Heart left ventricle (tissue), 16 donors: ENCODE measurements at regions not wholly inside any gene's neighbourhood (a gene's known extent, or its start where the extent isn't known, plus 50 kb on each side); places are given as distances from the start of the nearest gene placed in this dataset.

Source experiments
- ATAC-seq, 4 donors: fragments of 200-7000 bp; cut with Tn5 transposase; one replicate each; pipeline ENCODE4 v1.9.1; 2020 to 2022; ENCODE audit warnings: moderate library complexity in 4 of 4, mild to moderate bottlenecking in 3 of 4, moderate number of reproducible peaks in 1 of 4
- DNase-seq, 5 donors: peaks; one replicate each; pipeline ENCODE4 v3.0.0-alpha.2; 2020
- H3K27ac ChIP-seq, 12 donors: fragments of 200-600 bp; sonication (generic) in 4 of 12; one replicate each; pipeline versions ENCODE4 v1.5.0 to v1.8.0; 2016 to 2022; ENCODE audit warnings: mild to moderate bottlenecking in 2 of 12
- H3K27me3 ChIP-seq, 9 donors: fragments of 200-600 bp; sonication (generic) in 2 of 9; one replicate each; pipeline versions ENCODE4 v1.5.1 to v1.8.0; 2016 to 2022; ENCODE audit warnings: mild to moderate bottlenecking in 3 of 9
- H3K36me3 ChIP-seq, 9 donors: fragments of 200-600 bp; sonication (generic) in 2 of 9; one replicate each; pipeline versions ENCODE4 v1.5.0 to v1.8.0; 2018 to 2022; ENCODE audit warnings: mild to moderate bottlenecking in 2 of 9
- H3K4me1 ChIP-seq, 12 donors: fragments of 200-600 bp; sonication (generic) in 4 of 12; one replicate each; pipeline versions ENCODE4 v1.5.0 to v1.8.0; 2016 to 2022; ENCODE audit warnings: mild to moderate bottlenecking in 3 of 12
- H3K4me3 ChIP-seq, 12 donors: fragments of 200-600 bp; sonication (generic) in 4 of 12; one replicate each; pipeline versions ENCODE4 v1.5.0 to v1.8.0; 2017 to 2022; ENCODE audit warnings: mild to moderate bottlenecking in 9 of 12, moderate library complexity in 4 of 12
- H3K9me3 ChIP-seq, 12 donors: fragments of 200-600 bp; sonication (generic) in 4 of 12; one replicate each; pipeline versions ENCODE4 v1.5.0 to v1.8.0; 2016 to 2022; ENCODE audit warnings: mild to moderate bottlenecking in 1 of 12
- POLR2A ChIP-seq, 2 donors: fragments of 450-650 bp; IDR thresholded peaks; one replicate each; pipeline ENCODE4 v1.6.1; 2017; ENCODE audit warnings: antibody characterized with exemption in 2 of 2, mild to moderate bottlenecking in 2 of 2, moderate library complexity in 2 of 2
- WGBS, 4 donors: extraction: QIAGEN DNeasy Blood & Tissue Kit in 2 of 4; methylation state at CpG; one replicate each; pipeline versions ENCODE4 v1.1.5 to v1.1.7; 2013 to 2018; 5-methylcytosine and 5-hydroxymethylcytosine counted together
- intact Hi-C, 10 donors: fragments of 100-400 bp; cut with DNase I; formaldehyde crosslinking; loops; one replicate each; pipeline versions ENCODE4 v1.11.1 to v1.14.2; 2022
- TF ChIP-seq, protein P1 (sequence below), 12 donors: fragments of 200-600 bp; sonication (generic) in 4 of 12; IDR thresholded peaks; one replicate each; pipeline versions ENCODE4 v1.5.0 to v1.8.0; 2018 to 2022; ENCODE audit warnings: antibody characterized with exemption in 12 of 12, mild to moderate bottlenecking in 5 of 12
- donor health status: ischemic (EF 13 %, LVEDD 7.1; RV severe dilation, severe dysfunction).
- donor health status: healthy with polysubstance abuse.
- donor health status: DM: no; HTN: yes; CAD: no.
- donor health status: DM: no; HTN: no; CAD: no.
- donor health status: ischemic (EF 25% LVEDD 6.9; RV normal size, moderate dysfunction).
- donor health status: ischemic (EF 25% LVEDD 5.7; RV mildly dilated, moderate dysfunction).
- donor health status: healthy.
- donor health status: DM: yes; HTN: yes; CAD: no.
- donor health status: ischemic (EF 35%, LVEDD 5.7; RV mildly dilated, moderate dysfunction).
- donor health status: nonischemic (EF 11% LVEDD 7.7; RV severe dilation, severe dysfunction).
- donor health status: DM: yes; HTN: yes; CAD: no.
- donor health status: PGD.
- donor health status: ischemic (EF 29% LVEDD 5.4; RV normal size, mild dysfunction).
- donor health status: nonischemic (EF 23%, LVEDD 6.1; RV moderate dilation, normal function).

DNA sequence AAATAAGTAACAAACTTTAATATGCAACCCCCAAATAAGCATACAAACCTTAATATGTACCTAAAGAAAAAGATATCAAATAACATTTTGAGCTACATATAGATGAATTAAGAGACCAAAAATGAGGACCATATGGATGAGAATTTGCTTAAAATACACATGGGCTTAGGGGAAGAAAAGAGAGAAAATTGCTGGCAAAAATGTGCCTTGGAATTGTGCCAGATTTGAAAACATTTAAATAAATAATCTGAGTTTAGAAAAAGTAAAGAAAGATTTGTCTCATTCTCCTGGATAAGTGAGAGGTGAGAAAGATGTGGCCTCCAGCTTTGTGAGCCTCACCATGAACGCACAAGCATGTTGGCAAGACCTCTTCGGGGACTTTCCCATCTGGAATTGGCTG, 372.6 kb downstream of the SOX11 start:
- Histone ChIP-seq H3K4me3 (no peak overlapping the region), H3K27ac (no peak overlapping the region), H3K27me3 (peaks cover 0 to 7% (median 0%) of the 10 kb centered on the region in 9 donors), H3K9me3 (no peaks in the 10 kb centered on the region), H3K4me1 (no peaks in the 10 kb centered on the region), H3K36me3 (no peaks in the 10 kb centered on the region)
- no peak for ATAC-seq
- TF ChIP-seq, protein P1, sequence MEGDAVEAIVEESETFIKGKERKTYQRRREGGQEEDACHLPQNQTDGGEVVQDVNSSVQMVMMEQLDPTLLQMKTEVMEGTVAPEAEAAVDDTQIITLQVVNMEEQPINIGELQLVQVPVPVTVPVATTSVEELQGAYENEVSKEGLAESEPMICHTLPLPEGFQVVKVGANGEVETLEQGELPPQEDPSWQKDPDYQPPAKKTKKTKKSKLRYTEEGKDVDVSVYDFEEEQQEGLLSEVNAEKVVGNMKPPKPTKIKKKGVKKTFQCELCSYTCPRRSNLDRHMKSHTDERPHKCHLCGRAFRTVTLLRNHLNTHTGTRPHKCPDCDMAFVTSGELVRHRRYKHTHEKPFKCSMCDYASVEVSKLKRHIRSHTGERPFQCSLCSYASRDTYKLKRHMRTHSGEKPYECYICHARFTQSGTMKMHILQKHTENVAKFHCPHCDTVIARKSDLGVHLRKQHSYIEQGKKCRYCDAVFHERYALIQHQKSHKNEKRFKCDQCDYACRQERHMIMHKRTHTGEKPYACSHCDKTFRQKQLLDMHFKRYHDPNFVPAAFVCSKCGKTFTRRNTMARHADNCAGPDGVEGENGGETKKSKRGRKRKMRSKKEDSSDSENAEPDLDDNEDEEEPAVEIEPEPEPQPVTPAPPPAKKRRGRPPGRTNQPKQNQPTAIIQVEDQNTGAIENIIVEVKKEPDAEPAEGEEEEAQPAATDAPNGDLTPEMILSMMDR (IDR thresholded peaks at IDR 0.05), result no peak
- TF ChIP-seq POLR2A (IDR thresholded peaks at IDR 0.05), result no peak
- WGBS, 4 donors, result 77 to 85% (median 80%) methylated on average over 2 of the region's 2 CpGs
- no peak for DNase-seq
- intact Hi-C loops, result no loop called here

DNA sequence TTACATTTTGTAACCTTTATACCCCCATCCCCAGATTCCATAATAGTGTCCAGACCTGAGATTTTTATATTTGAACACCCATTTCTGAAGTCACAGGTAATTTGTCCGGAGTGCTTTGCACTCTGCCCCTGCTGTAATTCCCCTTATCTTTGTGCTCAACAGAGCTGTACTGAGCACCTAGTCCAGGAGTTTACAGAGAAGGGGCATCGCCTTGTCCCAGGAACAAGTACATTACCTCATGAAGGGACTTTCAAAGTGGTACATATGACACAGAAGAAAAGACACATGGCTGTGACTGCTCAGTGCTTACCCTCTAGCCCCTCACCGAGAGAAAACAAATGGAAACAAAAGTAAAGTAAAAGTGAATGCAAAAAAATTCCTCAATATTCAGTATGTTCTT, 373.5 kb downstream of the SOX11 start:
- WGBS, 4 donors, result 86 to 92% (median 91%) methylated on average over 3 of the region's 3 CpGs
- no peaks in the 10 kb centered on the region for H3K9me3 ChIP-seq
- DNase-seq, result no peak
- no peak for ATAC-seq
- no peaks in the 10 kb centered on the region for H3K36me3 ChIP-seq
- H3K27ac ChIP-seq, result no peak overlapping the region
- TF ChIP-seq, protein P1 (IDR thresholded peaks at IDR 0.05), result no peak
- TF ChIP-seq POLR2A (IDR thresholded peaks at IDR 0.05), result no peak
- no peak overlapping the region for H3K4me3 ChIP-seq
- no peaks in the 10 kb centered on the region for H3K4me1 ChIP-seq
- peaks cover 0 to 7% (median 0%) of the 10 kb centered on the region in 9 donors for H3K27me3 ChIP-seq
- intact Hi-C loops, result no loop called here

DNA sequence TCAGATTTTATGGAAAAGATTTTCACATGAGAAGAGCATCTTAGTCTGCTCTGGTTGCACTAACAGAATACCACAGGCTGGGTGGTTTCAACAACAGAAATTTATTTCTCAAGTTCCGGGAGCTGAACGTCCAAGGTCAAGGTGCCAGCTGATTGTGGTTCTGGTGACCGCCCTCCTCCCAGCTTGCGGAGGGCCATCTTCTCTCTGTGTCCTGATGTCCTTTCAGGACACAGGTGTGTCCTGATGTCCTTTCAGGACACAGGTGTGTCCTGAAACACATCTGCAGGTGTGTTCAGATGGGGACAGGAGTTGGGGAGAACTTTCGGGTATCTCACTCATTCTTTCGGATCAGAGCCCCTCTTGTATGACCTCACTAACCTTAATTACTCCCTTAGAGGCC, 374.9 kb downstream of the SOX11 start:
- intact Hi-C loops, result no loop called here
- Histone ChIP-seq H3K36me3 (no peaks in the 10 kb centered on the region), H3K27ac (no peak overlapping the region), H3K4me3 (no peak overlapping the region), H3K4me1 (no peaks in the 10 kb centered on the region), H3K27me3 (peaks cover 0 to 14% (median 0%) of the 10 kb centered on the region in 9 donors), H3K9me3 (no peaks in the 10 kb centered on the region)
- ATAC-seq (no peak), DNase-seq (no peak)
- no peak for TF ChIP-seq POLR2A (IDR thresholded peaks at IDR 0.05)
- TF ChIP-seq, protein P1 (IDR thresholded peaks at IDR 0.05), result no peak
- WGBS, 4 donors, result 67 to 80% (median 76%) methylated on average over 6 of the region's 6 CpGs

DNA sequence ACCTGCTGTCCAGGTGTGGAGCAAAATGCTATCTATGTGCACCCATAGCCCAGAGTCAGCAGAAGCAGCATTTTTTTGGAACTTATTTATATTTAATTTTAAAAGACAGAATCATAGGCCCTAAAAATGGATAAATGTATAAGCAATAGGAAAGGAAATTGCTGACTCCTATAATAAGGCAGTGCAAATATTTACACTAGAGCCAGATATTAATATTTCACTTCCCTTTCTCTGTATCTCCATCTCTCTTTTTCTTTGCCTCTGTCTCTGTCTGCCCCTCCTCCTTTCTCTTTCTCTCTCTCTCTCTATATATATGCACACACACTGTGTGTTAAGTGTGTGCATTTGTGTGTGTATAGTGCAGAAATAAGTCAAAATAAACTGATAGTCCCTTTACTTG, 375.6 kb downstream of the SOX11 start:
- Histone ChIP-seq H3K27ac (no peak overlapping the region), H3K4me1 (no peaks in the 10 kb centered on the region), H3K4me3 (no peak overlapping the region), H3K36me3 (no peaks in the 10 kb centered on the region), H3K9me3 (no peaks in the 10 kb centered on the region), H3K27me3 (peaks cover 0 to 14% (median 0%) of the 10 kb centered on the region in 9 donors)
- TF ChIP-seq POLR2A (IDR thresholded peaks at IDR 0.05), result no peak
- TF ChIP-seq, protein P1 (IDR thresholded peaks at IDR 0.05), result no peak
- no peak for ATAC-seq
- intact Hi-C loops, result no loop called here
- DNase-seq, result no peak
